Cardiac septum (tissue), 1 donor: ENCODE measurements at regions not wholly inside any gene's neighbourhood (a gene's known extent, or its start where the extent isn't known, plus 50 kb on each side); places are given as distances from the start of the nearest gene placed in this dataset.

Experiments
- DNase-seq: peaks from one replicate; pipeline ENCODE4 v3.0.0-alpha.2; 2020; ENCODE audit warnings: low spot score
- intact Hi-C: fragments of 100-400 bp; cut with DNase I; formaldehyde crosslinking; loops from one replicate; pipeline ENCODE4 v1.14.0; 2022
- donor health status: DM: no; HTN: no; CAD: no.

DNA sequence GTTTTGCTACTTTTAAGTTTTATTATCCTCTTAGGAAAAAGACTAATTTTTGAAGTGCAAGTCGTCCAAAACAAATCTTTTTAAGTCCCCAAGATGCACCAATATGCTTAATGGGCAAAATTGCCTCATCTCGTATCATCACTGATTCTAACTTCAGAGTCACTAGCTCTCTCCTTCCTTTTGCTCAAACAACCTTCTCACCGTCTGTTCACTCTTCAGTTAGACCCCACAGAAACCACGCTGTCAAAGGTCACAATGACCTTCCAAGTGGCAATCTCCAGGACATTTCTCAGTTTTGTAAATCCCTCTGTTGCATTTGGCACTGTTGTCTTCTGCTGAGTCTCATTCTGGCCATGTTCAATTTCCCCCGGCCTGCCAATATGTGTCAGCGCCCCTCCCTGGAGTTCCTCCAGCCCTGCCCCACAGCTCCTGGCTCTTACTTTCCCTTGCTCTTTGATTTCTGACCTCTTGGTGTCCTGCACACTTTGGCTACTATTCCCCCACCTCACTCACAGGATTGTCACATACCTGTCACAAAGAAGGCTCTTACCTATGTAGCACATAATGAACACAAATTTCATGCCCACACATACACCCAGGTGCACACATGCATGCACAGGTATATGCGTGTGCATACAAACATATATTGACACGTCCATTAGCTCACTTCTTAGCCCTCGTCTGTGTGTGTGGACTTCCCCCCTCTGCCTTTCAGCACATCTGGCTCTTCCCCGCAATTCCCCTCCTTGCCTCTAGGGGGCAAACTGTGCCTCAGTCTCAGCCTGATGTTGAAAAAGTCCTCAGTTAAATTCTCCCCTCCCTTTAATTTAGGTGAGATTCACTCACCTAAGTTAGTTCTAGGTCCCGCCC, 354.0 kb upstream of the DUSP10 start:
- DNase-seq: no peak

DNA sequence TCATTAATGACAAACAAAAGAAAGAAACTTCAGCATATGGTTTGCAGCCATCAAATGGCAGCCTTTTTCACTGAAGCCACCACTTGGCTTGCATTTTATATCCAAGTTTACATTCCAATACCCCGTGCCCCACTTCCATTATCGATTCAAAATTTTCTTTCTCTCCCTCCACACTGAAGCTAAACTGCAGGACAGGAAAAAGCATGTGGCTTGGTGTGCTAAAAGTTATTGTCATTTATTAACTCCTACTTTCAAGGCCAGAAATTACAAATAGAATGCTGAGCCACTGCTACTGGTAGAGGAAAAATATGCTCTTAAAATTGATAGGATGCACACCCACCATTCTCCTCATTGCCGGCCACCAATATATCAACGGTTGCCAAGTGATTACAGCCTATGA, 351.6 kb upstream of the DUSP10 start:
- intact Hi-C loops: no loop called here
- DNase-seq: no peak

More for the DNA sequence above, 354.0 kb upstream of the DUSP10 start:
- intact Hi-C loops: no loop called here

DNA sequence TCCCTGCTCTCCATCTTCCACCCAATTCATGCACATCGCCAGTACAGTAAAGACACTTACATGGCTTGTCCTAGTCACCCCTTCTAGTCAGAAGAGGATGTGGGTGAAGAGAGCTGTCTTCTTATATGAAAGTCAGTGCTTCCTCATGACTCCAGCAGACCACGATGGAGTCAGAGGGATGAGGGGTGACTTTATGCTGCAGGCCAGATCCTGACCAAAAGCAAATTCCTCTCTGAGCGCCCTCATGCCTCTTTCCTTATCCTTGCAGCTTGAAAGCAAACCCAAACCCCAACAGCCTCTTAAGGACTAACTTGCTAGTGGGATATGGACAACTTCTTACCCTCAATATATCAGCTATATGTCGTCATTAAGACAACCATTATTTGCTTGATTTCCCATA, 348.2 kb upstream of the DUSP10 start:
- intact Hi-C loops: no loop called here
- DNase-seq: no peak

DNA sequence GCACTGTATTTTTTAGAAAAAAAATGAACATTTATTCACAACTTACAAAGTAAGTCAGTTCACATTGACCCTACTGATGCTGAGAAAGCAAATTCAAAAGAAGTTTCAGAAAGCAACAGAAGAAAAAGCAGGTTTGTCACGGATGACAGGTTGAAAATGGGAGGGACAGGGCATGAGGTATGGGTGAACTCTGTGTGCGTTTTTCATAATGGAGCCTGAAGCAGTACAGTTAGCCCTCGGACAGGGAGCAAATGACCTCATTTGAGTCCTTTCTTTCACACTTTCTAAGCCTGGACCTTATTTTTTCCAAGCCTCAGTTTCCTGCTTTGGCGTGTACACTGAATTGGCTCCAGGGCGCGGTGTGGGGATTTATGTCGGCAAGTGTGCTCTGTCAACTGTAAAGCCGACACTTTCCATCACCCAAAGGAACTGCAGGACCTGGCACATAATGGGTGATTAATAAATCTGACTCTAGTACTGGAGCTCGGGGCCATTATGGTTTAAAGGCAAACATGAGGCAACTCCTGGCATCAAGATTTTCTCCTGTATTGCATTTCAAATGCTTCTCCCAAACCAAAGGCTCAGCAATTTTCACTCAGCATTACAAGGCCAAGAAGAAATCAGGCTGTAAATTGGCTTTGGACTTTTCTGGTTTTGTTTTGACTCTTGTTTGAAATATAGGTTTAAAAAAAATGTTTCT, 345.5 kb upstream of the DUSP10 start:
- intact Hi-C loops: no loop called here
- DNase-seq: no peak

DNA sequence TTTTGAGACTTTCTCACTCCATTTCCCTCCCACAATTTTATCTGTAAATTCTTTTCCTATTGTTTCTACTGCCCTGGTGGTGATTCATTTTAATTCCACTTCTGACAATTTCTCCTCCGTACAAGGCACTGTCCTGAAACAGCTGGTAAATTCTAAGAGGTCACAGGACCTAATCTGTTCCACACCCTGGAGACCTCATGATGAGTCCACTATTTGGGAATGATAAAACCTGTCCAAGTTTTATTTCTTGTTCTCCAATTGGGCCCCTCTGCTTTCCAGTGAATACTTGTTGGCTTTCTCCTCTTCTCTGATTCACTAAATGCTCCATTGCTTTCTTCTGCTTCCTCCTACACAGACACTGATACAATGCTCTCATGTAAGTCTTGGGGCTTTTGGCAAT, 343.1 kb upstream of the DUSP10 start:
- DNase-seq: no peak
- intact Hi-C loops: no loop called here

DNA sequence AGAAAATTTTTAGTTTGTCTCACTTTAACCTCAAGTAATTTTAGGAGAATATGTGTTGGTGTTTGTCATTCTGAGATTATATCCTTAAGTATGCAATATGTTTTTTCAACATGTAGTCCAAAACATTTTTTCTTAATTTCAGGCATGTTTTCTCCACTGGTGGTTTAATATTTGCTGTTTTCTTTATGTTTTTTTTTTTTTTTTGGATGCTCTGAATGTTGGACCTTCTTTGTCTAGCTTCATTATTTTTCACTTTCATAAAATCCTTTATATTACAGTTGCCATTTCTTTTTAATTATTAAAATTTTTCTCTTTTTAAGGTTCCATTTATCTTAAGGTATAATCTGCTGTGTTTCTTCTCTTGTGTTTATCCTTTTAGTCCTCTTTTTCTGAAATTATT, 342.2 kb upstream of the DUSP10 start:
- no peak for DNase-seq
- intact Hi-C loops: no loop called here

DNA sequence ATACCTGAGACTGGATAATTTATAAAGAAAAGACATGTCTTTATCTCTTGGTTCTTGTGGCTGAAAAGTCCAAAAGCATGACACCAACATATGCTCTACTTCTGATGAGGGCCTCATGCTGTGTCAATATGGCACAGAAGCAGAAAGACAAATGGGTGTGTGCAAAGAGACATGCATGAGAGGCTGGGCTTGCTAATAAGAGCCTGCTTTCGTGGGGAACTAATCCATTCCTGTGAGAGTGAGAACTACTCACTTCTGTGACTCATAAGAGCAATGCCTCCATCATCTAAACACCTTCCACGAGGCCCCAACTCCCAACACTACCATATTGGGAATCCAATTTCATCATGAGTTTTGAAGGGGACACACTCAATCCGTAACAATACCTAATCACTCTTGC, 340.0 kb upstream of the DUSP10 start:
- intact Hi-C loops: no loop called here
- no peak for DNase-seq

DNA sequence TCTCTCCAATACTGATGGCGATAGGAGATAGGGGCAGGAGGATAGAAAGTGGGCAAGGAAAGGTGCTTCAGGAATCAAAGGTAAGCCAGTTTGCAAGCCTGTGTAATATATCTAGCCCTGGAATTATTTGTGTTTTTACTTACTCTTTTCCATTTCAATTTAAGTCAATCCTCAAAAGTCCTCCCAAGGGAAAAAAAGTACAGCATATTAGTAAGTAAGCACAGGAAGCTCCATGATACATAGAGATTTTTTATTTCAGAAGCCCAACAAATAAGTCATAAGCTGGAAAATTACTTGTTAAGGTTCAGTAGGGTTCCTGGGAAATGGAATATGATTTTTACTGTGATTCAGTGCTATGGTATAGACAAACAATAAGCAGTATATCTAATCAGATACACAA, 337.7 kb upstream of the DUSP10 start:
- no peak for DNase-seq
- intact Hi-C loops: no loop called here

DNA sequence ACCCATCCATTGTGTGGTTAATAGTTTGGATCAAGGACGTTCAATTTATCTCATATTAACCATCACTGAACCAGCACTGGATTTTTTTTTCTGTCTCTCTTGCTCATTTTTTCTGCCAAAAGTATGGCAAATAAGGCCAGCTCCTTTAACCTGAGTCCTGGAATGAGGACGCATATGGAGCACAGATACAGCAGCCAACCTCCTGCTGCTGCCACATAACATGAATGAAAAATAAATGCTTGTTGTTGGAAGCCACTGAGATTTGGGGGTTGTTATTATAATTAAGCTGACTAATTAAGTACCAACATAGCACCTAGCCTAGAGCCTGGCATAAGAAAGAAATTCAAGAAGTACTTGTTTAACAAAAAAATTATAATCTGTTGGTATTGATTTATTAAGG, 335.3 kb upstream of the DUSP10 start:
- intact Hi-C loops: no loop called here
- DNase-seq: no peak

DNA sequence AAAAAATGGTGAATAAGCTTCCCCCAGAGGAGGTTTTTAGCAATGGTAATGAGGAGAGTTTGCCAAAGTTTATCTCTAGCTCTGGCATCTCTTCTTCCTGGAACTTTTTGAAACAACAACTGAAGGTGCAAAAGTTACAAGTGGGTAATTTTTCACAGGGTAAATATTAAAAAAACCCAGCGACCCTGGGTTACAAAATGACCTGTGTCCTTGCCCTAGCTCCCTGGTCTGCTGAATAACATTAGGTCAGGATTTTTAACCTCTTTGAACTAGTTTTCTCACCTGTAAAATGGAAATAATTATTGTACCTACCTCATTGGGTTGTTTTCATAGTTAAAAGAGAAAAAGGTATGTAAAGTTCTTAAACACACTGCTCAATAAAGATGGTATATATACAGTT, 332.4 kb upstream of the DUSP10 start:
- intact Hi-C loops: no loop called here
- DNase-seq: no peak

DNA sequence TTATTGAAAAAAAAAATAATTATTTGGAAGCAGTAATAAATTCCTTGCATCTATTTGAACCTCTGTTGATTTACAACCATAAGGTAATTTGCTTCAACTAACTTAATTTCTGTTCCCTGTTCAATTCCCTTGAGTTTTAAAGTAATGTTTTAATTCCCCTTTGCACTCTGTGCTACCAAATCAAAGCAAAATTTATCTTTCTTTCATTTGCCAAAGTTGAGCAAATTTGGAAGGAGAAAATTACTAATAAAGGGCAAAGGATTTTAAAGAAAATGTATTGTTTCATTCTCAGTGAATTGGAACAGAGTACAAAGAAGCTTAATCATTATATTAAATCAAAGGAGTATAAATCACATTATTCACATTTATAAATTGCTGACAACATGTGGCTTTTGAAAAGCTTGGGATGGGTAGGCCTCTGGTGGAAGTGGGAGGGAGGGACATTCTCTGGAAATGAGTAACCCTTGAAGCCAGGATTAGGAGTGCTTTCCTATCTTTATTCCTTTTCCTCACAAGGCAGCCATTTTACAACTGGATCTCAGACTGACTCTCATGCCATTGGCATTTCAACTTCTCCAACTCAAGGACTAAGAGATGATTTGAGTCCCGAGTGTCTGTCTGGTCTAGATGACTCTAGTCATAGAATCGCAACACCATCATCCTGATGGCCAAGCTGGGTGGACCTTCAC, 331.6 kb upstream of the DUSP10 start:
- intact Hi-C loops: no loop called here
- DNase-seq: no peak

DNA sequence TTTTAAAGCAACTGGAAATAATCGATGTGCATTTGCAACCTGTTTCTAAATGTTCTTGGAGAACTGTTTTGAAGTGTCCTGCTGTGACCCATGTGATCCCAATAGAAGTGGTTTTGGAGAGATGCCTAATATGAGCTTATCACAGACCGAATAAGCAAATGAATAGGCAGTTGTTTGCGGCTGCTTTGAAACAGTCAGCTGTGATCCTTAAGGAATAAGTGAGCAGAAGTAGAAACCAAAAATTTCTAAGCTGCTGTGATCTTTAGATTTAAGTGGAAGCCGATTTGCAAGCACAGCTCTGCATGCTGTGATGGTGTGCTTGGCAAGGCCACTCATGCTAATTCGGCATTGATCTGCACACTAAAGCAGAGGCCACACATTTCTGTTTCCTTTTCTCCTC, 329.5 kb upstream of the DUSP10 start:
- no peak for DNase-seq
- intact Hi-C loops: no loop called here

DNA sequence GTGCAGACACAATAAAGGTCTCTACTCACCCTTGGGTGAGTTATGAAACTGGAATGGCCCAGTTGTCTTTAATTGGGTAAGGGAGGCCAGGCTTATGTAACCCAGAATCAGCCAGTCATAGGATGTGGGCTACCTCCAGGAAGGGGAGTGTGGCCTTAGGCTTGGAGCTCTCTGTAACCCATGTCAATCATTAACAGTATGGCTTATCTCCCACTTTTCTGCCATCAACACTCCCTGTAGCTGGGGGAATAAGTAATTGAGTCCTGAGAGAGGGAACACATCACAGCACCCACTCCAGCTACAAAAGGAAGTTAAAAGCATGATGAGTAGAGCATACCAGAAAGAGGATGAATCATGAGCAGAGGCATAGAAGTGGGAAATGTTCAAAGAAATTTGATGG, 327.0 kb upstream of the DUSP10 start:
- intact Hi-C loops: no loop called here
- DNase-seq: no peak

DNA sequence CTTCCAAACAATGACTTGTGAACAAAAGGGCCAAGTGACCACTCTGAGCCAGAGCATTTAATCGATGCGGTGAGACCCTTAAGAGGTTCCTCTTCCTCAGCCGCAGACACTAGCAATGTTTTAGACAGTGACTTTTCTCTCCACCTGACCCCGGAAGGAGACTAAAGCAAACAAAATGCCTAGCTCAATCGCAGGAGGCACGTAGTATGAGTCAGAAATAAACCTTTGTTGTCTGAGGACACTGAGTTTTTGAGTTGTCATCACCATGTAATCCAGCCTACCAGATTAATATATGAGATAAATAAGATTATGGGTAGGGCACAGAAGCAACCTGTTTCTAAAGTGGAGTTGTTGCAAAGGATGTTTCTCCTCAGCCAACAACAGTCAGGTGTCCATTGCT, 326.2 kb upstream of the DUSP10 start:
- intact Hi-C loops: no loop called here
- no peak for DNase-seq

DNA sequence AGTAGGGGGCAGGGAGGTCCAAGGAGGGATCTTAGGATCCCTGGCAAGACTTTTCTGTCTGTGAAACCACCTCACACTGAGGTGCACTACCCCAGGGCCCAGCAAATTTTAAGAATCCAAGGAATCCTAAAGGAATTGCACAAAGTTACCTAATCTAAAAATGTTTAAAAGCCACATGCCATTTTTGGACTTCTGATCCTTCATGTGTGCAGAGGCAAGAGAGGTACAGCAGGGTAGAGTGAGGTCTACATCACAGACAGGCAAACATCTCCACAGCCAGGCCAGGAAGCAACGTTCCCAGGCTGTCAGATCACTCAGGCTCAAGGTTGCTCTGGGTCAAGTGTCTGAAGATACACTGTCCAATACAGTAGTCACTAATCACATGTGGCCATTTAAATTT, 324.6 kb upstream of the DUSP10 start:
- intact Hi-C loops: no loop called here
- DNase-seq: no peak

DNA sequence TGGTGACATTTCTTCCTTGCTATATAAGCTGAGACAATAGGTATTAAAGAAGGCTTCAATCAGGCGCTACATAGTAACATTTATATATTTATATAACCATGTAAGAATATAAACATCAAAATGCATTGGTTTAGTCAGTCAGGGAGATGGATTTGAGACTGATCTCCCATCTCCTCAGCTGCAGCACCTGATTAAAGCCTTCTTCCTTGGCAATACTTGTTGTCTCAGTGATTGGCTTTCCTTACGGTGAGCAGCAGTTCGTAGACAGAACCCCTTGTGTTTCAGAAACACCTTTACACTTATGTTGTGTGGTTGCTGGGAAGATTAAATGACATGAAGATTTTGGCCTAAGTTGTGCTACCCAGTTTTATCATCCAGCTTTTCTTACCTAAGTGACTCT, 323.3 kb upstream of the DUSP10 start:
- DNase-seq: no peak
- intact Hi-C loops: no loop called here

DNA sequence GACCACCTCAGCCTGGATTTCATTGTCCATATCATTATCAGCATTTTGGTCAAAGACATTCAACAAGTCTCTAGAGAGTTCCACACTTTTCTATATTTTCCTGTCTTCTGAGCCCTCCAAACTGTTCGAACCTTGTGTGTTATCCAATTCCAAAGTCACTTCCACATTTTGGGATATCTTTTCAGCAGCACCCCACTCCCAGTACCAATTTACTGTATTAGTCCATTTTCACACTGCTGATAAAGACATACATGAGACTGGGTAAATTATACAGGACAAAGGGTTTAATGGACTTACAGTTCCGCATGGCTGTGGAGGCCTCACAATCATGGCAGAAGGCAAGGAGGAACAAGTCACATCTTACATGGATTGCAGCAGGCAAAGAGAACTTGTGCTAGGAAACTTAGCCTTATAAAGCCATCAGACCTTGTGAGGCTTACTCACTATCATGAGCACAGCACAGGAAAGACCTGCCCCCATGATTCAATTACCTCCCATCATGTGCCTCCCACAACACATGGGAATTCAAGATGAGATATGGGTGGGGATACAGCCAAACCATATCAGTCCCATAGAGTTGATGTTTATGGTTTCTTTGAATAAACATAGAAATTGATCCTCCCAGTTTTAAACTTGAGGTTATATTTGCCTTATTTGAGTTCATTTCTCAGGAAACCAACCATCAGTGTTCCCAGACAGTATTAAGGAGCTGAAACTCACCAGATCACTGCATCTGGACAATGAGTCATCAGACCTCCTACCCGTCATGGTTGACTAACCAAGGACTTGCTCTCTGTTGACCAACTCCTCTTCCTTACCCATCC, 322.7 kb upstream of the DUSP10 start:
- DNase-seq: no peak
- intact Hi-C loops: no loop called here

DNA sequence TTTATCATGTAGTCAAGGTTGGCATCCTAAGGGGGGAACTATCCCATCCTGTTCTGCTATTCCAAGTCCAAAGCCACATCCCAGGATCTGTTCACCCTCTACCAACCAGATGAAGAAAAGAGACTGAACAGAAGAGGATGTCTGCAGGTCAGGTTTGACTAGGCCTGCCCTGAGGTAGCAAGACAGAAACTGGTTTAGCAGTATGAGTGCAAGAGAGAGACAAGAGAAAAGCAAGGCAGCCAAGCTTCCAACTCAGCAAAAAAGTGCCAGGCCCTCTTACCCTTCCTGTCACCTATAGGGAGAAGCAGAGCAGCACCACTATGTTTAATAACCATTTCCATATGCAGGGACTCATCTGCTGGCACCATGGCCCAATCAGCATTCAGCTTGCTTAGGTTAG, 320.8 kb upstream of the DUSP10 start:
- intact Hi-C loops: no loop called here
- no peak for DNase-seq

DNA sequence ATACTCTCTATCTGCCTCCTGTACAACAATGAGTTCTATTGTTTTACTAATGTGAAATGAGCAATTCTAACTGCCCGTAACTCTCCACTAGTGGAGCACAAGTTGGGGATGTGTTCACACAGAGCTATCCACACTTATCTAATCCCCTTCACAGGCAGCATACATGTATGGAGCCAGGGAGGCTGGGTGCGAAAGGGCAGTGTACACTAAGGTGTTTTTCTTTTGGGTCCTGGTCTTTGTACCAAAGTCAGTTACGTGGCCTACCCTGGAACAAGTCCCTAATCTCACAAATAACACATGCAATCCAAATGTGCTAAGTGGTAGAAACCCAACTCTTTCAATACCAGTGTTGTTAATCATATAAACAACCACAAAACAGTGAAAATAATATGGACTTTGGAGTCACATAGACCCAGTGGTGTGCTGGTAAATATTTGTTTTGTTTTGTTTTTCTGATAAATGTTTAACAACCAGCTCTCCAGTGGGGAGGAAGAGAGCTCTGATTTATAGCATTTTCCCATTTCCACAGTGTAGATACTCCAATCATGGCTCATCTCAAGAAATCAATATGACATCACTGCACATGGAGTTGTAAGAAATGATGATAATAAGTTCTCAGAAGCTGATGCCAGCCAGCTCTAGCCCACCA, 319.9 kb upstream of the DUSP10 start:
- intact Hi-C loops: no loop called here
- no peak for DNase-seq
